ENCODE measurements at regions not wholly inside any gene's neighbourhood (a gene's known extent, or its start where the extent isn't known, plus 50 kb on each side); places are given as distances from the start of the nearest gene placed in this dataset.

- DNase-seq = no peak
Measured at GRCh38 chr2:212596276-212596675, 57.7 kb upstream of the ERBB4 start.

GRCh38 chr2:212595036-212595654 is 56.5 kb upstream of the ERBB4 start:
- no peak for DNase-seq

- no peak for DNase-seq
Measured at GRCh38 chr2:212592695-212593094, 54.1 kb upstream of the ERBB4 start.

All from activated effector memory CD4-positive, alpha-beta T cell treated with anti-CD3 and anti-CD28 coated beads, Interleukin-2, amount 50 U/mL, for 16 hours (primary cell).